Vagina (tissue), 2 donors: ENCODE measurements at regions not wholly inside any gene's neighbourhood (a gene's known extent, or its start where the extent isn't known, plus 50 kb on each side); places are given as distances from the start of the nearest gene placed in this dataset.

Source experiments
- CTCF ChIP-seq, 3 experiments: fragments of 450-650 bp in 2 of 3; fragments of 200-600 bp in 1 of 3; sonication (generic) in 1 of 3; IDR thresholded peaks; one replicate each; pipeline ENCODE4 v1.5.1; 2017 to 2019; ENCODE audit warnings: antibody characterized with exemption in 3 of 3, mild to moderate bottlenecking in 2 of 3, moderate library complexity in 2 of 3
- POLR2A ChIP-seq, 2 donors: fragments of 450-650 bp; IDR thresholded peaks; one replicate each; pipeline ENCODE4 v1.6.1; 2017; ENCODE audit warnings: antibody characterized with exemption in 2 of 2, mild to moderate bottlenecking in 2 of 2, moderate library complexity in 2 of 2

DNA sequence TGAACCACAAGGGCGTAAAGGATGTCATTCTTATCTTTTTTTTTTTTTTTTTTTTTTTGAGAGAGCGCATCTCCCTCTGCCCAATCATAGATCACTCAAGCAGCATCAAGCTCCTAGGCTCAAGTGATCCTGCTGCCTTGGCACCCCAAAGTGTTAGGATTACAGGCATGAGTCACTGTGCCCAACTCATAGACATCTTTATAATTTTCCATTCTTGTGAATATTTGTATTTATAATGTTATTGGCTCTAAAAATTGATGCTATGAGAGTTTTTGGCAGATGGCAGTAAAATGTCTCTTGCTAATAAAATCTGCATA lies 128.7 kb downstream of the AKR1D1 start:
- TF ChIP-seq CTCF (IDR thresholded peaks at IDR 0.05): no peak
- no peak for TF ChIP-seq POLR2A (IDR thresholded peaks at IDR 0.05)
